ENCODE measurements at regions not wholly inside any gene's neighbourhood (a gene's known extent, or its start where the extent isn't known, plus 50 kb on each side); places are given as distances from the start of the nearest gene placed in this dataset.
"Not testable (repeated sequence)": the region's sequence is repeated elsewhere in the genome, so short reads cannot be mapped to it uniquely, and the experiment has no call there.

- not testable (repeated sequence) for TF ChIP-seq POLR2A (IDR thresholded peaks at IDR 0.05; ENCODE audit: low read length); HDAC2 (IDR thresholded peaks at IDR 0.05); PBX3 (IDR thresholded peaks at IDR 0.05); ZFP36 (IDR thresholded peaks at IDR 0.05; ENCODE audit: borderline replicate concordance, partially characterized antibody); CTCF (IDR thresholded peaks at IDR 0.05); CHD4 (IDR thresholded peaks at IDR 0.05; ENCODE audit: borderline replicate concordance); JUNB (IDR thresholded peaks at IDR 0.05); HEYL (CRISPR knock-in tag; IDR thresholded peaks at IDR 0.05)
These were observed 133.7 kb downstream of the DEFB131A start for GRCh38 chr4:9577869-9578268.

All from A549 (cell line).